ENCODE measurements at regions not wholly inside any gene's neighbourhood (a gene's known extent, or its start where the extent isn't known, plus 50 kb on each side); places are given as distances from the start of the nearest gene placed in this dataset.

DNA sequence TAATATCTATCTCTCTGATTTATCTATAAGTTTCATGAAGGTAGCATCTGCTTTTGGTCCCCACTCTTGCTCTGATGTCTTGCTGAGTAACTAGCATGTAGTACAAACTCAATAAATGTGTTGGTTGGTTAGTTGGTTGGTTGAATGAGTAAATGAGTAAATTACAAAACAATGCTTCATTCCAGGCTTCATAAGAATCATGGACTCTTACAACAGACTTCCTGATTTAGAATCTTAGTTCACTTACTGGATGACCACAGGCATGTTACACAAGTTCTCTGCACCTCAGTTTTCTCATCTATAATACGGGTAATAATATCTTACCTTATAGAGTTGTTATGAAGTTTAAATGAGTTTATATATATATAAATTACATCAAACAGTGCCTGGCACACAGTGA is 98.6 kb downstream of the ZNF281 start:
- no peak overlapping the region for H3K4me3 Mint-ChIP-seq (ENCODE audit: unreplicated experiment)
- Histone ChIP-seq H3K27me3 (replicated peaks; ENCODE audit: control insufficient read depth, insufficient read depth, low read length) (no peaks in the 10 kb centered on the region), H3K4me3 (ENCODE audit: low read depth, low read length) (no peak overlapping the region), H3K36me3 (ENCODE audit: control insufficient read depth, insufficient read depth, low read length) (no peaks in the 10 kb centered on the region), H3K4me1 (peaks cover 27% of the 10 kb centered on the region), H3K9me3 (no peaks in the 10 kb centered on the region)
- H3K36me3 Mint-ChIP-seq (ENCODE audit: insufficient read depth, unreplicated experiment): no peaks in the 10 kb centered on the region
- intact Hi-C loops (cut with micrococcal nuclease; ENCODE audit: unreplicated experiment): no loop called here
- no peak overlapping the region for H3K27ac Mint-ChIP-seq (ENCODE audit: unreplicated experiment)
- no peaks in the 10 kb centered on the region for H3K9me3 Mint-ChIP-seq (ENCODE audit: unreplicated experiment)
- ChIA-PET POLR2A (no interaction called here), CTCF (no interaction called here)
- no TSS peak for BruUV-seq (replicated peaks)
- peaks cover 16% of the 10 kb centered on the region for H3K4me1 Mint-ChIP-seq (ENCODE audit: low read depth, unreplicated experiment)
- DNase-seq: no peak
- TF ChIP-seq, protein P1, sequence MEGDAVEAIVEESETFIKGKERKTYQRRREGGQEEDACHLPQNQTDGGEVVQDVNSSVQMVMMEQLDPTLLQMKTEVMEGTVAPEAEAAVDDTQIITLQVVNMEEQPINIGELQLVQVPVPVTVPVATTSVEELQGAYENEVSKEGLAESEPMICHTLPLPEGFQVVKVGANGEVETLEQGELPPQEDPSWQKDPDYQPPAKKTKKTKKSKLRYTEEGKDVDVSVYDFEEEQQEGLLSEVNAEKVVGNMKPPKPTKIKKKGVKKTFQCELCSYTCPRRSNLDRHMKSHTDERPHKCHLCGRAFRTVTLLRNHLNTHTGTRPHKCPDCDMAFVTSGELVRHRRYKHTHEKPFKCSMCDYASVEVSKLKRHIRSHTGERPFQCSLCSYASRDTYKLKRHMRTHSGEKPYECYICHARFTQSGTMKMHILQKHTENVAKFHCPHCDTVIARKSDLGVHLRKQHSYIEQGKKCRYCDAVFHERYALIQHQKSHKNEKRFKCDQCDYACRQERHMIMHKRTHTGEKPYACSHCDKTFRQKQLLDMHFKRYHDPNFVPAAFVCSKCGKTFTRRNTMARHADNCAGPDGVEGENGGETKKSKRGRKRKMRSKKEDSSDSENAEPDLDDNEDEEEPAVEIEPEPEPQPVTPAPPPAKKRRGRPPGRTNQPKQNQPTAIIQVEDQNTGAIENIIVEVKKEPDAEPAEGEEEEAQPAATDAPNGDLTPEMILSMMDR (IDR thresholded peaks at IDR 0.05; ENCODE audit: insufficient read depth in 1 of 2, low read depth in 1 of 2, low read length in 1 of 2, severe bottlenecking in 1 of 2, unreplicated experiment in 1 of 2): no peak
- H3K27me3 Mint-ChIP-seq (ENCODE audit: insufficient read depth, unreplicated experiment): no peaks in the 10 kb centered on the region

DNA sequence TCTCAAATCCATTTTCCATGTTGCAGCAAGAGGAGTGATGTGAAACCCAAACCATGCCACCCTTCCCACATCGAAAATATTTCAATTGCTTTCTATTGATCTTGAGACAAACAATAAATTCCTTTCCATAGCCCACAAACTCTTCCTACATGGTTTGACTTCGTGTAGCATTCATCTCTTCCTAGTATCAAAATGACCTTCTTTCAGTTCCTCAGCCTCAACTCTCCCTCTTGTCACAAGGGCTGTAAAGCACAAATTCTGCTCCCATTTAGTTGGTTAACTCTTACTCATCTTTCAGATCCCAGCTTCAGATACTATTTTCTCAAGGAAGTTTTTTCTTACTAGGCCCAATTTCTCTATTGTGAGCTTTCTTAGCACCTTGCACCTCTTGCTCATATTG is 99.0 kb downstream of the ZNF281 start:
- no TSS peak for BruUV-seq (replicated peaks)
- no peak overlapping the region for H3K4me3 Mint-ChIP-seq (ENCODE audit: unreplicated experiment)
- H3K4me1 ChIP-seq: peaks cover 23% of the 10 kb centered on the region
- ChIA-PET CTCF (no interaction called here), POLR2A (no interaction called here)
- H3K9me3 ChIP-seq: no peaks in the 10 kb centered on the region
- no peaks in the 10 kb centered on the region for H3K36me3 Mint-ChIP-seq (ENCODE audit: insufficient read depth, unreplicated experiment)
- DNase-seq: no peak
- TF ChIP-seq, protein P1 (IDR thresholded peaks at IDR 0.05; ENCODE audit: insufficient read depth in 1 of 2, low read depth in 1 of 2, low read length in 1 of 2, severe bottlenecking in 1 of 2, unreplicated experiment in 1 of 2): no peak
- H3K27me3 Mint-ChIP-seq (ENCODE audit: insufficient read depth, unreplicated experiment): no peaks in the 10 kb centered on the region
- H3K27me3 ChIP-seq (replicated peaks; ENCODE audit: control insufficient read depth, insufficient read depth, low read length): no peaks in the 10 kb centered on the region
- intact Hi-C loops (cut with micrococcal nuclease; ENCODE audit: unreplicated experiment): no loop called here
- no peak overlapping the region for H3K27ac Mint-ChIP-seq (ENCODE audit: unreplicated experiment)
- H3K9me3 Mint-ChIP-seq (ENCODE audit: unreplicated experiment): no peaks in the 10 kb centered on the region
- H3K4me3 ChIP-seq (ENCODE audit: low read depth, low read length): no peak overlapping the region
- H3K36me3 ChIP-seq (ENCODE audit: control insufficient read depth, insufficient read depth, low read length): no peaks in the 10 kb centered on the region
- H3K4me1 Mint-ChIP-seq (ENCODE audit: low read depth, unreplicated experiment): peaks cover 12% of the 10 kb centered on the region

DNA sequence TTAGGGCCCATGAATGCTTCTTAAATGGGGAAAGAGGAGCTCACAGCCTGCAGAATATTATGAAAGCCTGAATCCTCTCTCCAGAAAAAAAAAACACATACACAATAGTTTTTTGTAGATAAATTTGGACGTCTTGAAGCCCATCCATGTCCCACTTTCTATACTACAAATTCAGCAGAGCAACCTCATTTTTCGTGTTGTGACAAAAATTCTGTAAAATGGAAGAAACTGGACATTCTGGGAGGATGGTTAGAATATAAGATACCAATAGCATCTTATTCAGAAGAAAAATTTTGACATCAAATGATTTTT is 102.1 kb downstream of the ZNF281 start:
- H3K27me3 Mint-ChIP-seq (ENCODE audit: insufficient read depth, unreplicated experiment): no peaks in the 10 kb centered on the region

More for the DNA sequence above, 102.1 kb downstream of the ZNF281 start:
- H3K4me1 Mint-ChIP-seq (ENCODE audit: low read depth, unreplicated experiment): no peaks in the 10 kb centered on the region
- TF ChIP-seq, protein P1 (IDR thresholded peaks at IDR 0.05; ENCODE audit: insufficient read depth in 1 of 2, low read depth in 1 of 2, low read length in 1 of 2, severe bottlenecking in 1 of 2, unreplicated experiment in 1 of 2): no peak
- no peaks in the 10 kb centered on the region for H3K36me3 Mint-ChIP-seq (ENCODE audit: insufficient read depth, unreplicated experiment)
- no peak overlapping the region for H3K4me3 Mint-ChIP-seq (ENCODE audit: unreplicated experiment)
- no peaks in the 10 kb centered on the region for H3K4me1 ChIP-seq
- H3K9me3 Mint-ChIP-seq (ENCODE audit: unreplicated experiment): no peaks in the 10 kb centered on the region
- H3K9me3 ChIP-seq: no peaks in the 10 kb centered on the region
- intact Hi-C loops (cut with micrococcal nuclease; ENCODE audit: unreplicated experiment): loop anchor here (1.0 kb wide), 5 partner anchors 27 to 623 kb away; no protein-coding TSS in a partner anchor
- CTCF ChIA-PET: no interaction called here
- no peak overlapping the region for H3K27ac Mint-ChIP-seq (ENCODE audit: unreplicated experiment)
- no peaks in the 10 kb centered on the region for H3K27me3 ChIP-seq (replicated peaks; ENCODE audit: control insufficient read depth, insufficient read depth, low read length)
- DNase-seq: no peak
- BruUV-seq (replicated peaks): no TSS peak
- H3K4me3 ChIP-seq (ENCODE audit: low read depth, low read length): no peak overlapping the region
- POLR2A ChIA-PET: no interaction called here
- H3K36me3 ChIP-seq (ENCODE audit: control insufficient read depth, insufficient read depth, low read length): no peaks in the 10 kb centered on the region
